22Rv1 (cell line): ENCODE measurements at regions not wholly inside any gene's neighbourhood (a gene's known extent, or its start where the extent isn't known, plus 50 kb on each side); places are given as distances from the start of the nearest gene placed in this dataset.

Experiments
- ZFX ChIP-seq: fragments of 450-650 bp; IDR thresholded peaks from 2 replicates; pipeline ENCODE4 v1.6.1; 2017; ENCODE audit warnings: antibody characterized with exemption, borderline replicate concordance
- TF ChIP-seq, protein P1 (sequence below): fragments of 450-650 bp; IDR thresholded peaks from 2 replicates; pipeline ENCODE4 v1.5.1; 2017; ENCODE audit warnings: mild to moderate bottlenecking

DNA sequence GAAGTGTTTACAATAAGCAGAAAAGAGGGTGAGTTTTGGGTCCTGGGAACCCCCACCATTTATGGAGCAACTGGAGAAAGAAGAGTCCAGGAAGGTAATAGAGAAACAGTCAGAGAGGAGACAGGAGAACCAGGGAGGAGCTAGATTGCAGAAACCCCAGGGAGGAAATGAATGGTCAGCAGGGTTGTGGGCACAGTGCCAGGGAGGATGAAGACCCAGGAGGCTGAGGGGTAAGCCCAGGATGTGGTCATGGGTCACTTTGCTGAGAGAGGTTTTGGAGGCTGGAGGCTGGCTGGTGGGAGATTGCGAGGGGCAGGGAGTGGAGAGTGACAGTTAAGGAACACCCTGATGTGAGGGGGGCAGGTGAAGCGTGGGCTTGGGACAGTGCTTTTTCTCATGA, 169.9 kb upstream of the CSF3R start:
- TF ChIP-seq, protein P1, sequence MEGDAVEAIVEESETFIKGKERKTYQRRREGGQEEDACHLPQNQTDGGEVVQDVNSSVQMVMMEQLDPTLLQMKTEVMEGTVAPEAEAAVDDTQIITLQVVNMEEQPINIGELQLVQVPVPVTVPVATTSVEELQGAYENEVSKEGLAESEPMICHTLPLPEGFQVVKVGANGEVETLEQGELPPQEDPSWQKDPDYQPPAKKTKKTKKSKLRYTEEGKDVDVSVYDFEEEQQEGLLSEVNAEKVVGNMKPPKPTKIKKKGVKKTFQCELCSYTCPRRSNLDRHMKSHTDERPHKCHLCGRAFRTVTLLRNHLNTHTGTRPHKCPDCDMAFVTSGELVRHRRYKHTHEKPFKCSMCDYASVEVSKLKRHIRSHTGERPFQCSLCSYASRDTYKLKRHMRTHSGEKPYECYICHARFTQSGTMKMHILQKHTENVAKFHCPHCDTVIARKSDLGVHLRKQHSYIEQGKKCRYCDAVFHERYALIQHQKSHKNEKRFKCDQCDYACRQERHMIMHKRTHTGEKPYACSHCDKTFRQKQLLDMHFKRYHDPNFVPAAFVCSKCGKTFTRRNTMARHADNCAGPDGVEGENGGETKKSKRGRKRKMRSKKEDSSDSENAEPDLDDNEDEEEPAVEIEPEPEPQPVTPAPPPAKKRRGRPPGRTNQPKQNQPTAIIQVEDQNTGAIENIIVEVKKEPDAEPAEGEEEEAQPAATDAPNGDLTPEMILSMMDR: no peak
- no peak for TF ChIP-seq ZFX
